H9 (cell line): ENCODE measurements at regions not wholly inside any gene's neighbourhood (a gene's known extent, or its start where the extent isn't known, plus 50 kb on each side); places are given as distances from the start of the nearest gene placed in this dataset.

Source experiments
- DNase-seq: peaks from one replicate; pipeline ENCODE4 v3.0.0-alpha.2; 2017
- H2AFZ ChIP-seq: one replicate; pipeline ENCODE4 v1.6.1; 2013; ENCODE audit warnings: mild to moderate bottlenecking, low read length, control low read depth, moderate library complexity
- H2AK5ac ChIP-seq: 2 replicates; pipeline ENCODE4 v1.6.1; 2013; ENCODE audit warnings: low read length, control low read depth, mixed read lengths; ENCODE audit not compliant: insufficient read length
- H2BK120ac ChIP-seq: one replicate; pipeline ENCODE4 v1.6.1; 2013; ENCODE audit warnings: low read depth, mild to moderate bottlenecking, low read length, control low read depth, inconsistent platforms; ENCODE audit not compliant: poor library complexity, severe bottlenecking
- H2BK12ac ChIP-seq: 2 replicates; pipeline ENCODE4 v1.6.1; 2013; ENCODE audit warnings: low read length, control low read depth, mixed read lengths, low read depth; ENCODE audit not compliant: insufficient read length
- H2BK15ac ChIP-seq: 2 replicates; pipeline ENCODE4 v1.6.1; 2013; ENCODE audit warnings: low read depth, low read length, control low read depth
- H2BK20ac ChIP-seq: one replicate; pipeline ENCODE4 v1.6.1; 2013; ENCODE audit warnings: low read depth, mild to moderate bottlenecking, low read length, control low read depth, inconsistent platforms; ENCODE audit not compliant: poor library complexity, severe bottlenecking
- H2BK5ac ChIP-seq: 2 replicates; pipeline ENCODE4 v1.6.1; 2013; ENCODE audit warnings: low read length, control low read depth, mixed read lengths; ENCODE audit not compliant: insufficient read length
- H3K14ac ChIP-seq: 2 replicates; pipeline ENCODE4 v1.6.1; 2013; ENCODE audit warnings: low read length, control low read depth; ENCODE audit not compliant: insufficient read depth
- H3K18ac ChIP-seq: 2 replicates; pipeline ENCODE4 v1.6.1; 2013; ENCODE audit warnings: low read depth, mild to moderate bottlenecking, mixed read lengths, low read length, control low read depth; ENCODE audit not compliant: insufficient read length
- H3K23ac ChIP-seq: 2 replicates; pipeline ENCODE4 v1.6.1; 2013; ENCODE audit warnings: low read length, control low read depth, mixed read lengths, low read depth; ENCODE audit not compliant: insufficient read length
- H3K23me2 ChIP-seq: 2 replicates; pipeline ENCODE4 v1.6.1; 2013; ENCODE audit warnings: low read depth, mild to moderate bottlenecking, mixed read lengths, low read length, control low read depth; ENCODE audit not compliant: insufficient read length, poor library complexity, severe bottlenecking
- H3K27ac ChIP-seq: 2 replicates; pipeline ENCODE4 v1.5.1; 2013; ENCODE audit warnings: low read length, control low read depth, mixed read lengths, low read depth; ENCODE audit not compliant: insufficient read length
- H3K27me3 ChIP-seq: 2 replicates; pipeline ENCODE4 v1.6.1; 2013; ENCODE audit warnings: low read length, control low read depth, inconsistent platforms; ENCODE audit not compliant: insufficient read depth
- H3K4ac ChIP-seq: 2 replicates; pipeline ENCODE4 v1.6.1; 2013; ENCODE audit warnings: low read depth, mild to moderate bottlenecking, control low read depth, inconsistent platforms, low read length, moderate library complexity
- H3K4me1 ChIP-seq: 2 replicates; pipeline ENCODE4 v1.6.1; 2013; ENCODE audit warnings: low read length, control low read depth, inconsistent platforms; ENCODE audit not compliant: insufficient read depth
- H3K4me2 ChIP-seq: 2 replicates; pipeline ENCODE4 v1.6.1; 2013; ENCODE audit warnings: low read length, control low read depth, mixed read lengths; ENCODE audit not compliant: insufficient read length, insufficient read depth
- H3K56ac ChIP-seq: 2 replicates; pipeline ENCODE4 v1.6.1; 2013; ENCODE audit warnings: low read depth, mild to moderate bottlenecking, mixed read lengths, low read length, control low read depth; ENCODE audit not compliant: insufficient read length
- H3K79me1 ChIP-seq: 2 replicates; pipeline ENCODE4 v1.6.1; 2013; ENCODE audit warnings: low read depth, mild to moderate bottlenecking, moderate library complexity, low read length, control low read depth, inconsistent platforms; ENCODE audit not compliant: insufficient read depth, poor library complexity, severe bottlenecking
- H3K79me2 ChIP-seq: 2 replicates; pipeline ENCODE4 v1.6.1; 2013; ENCODE audit warnings: low read length, control low read depth, inconsistent platforms; ENCODE audit not compliant: insufficient read depth
- H3K9ac ChIP-seq: 2 replicates; pipeline ENCODE4 v1.6.1; 2013; ENCODE audit warnings: low read length, control low read depth, mixed read lengths; ENCODE audit not compliant: insufficient read length; ENCODE audit errors: extremely low read depth
- H3K9me3 ChIP-seq: one replicate; pipeline ENCODE4 v1.6.1; 2013; ENCODE audit warnings: low read depth, low read length, inconsistent platforms; ENCODE audit not compliant: control insufficient read depth
- H3T11ph ChIP-seq: one replicate; pipeline ENCODE4 v1.6.1; 2013; ENCODE audit warnings: mild to moderate bottlenecking, low read length, control low read depth, inconsistent platforms
- H4K20me1 ChIP-seq: one replicate; pipeline ENCODE4 v1.6.1; 2013; ENCODE audit not compliant: control insufficient read depth, insufficient read length, insufficient read depth
- H4K5ac ChIP-seq: 2 replicates; pipeline ENCODE4 v1.6.1; 2013; ENCODE audit warnings: low read depth, mild to moderate bottlenecking, mixed read lengths, low read length, control low read depth; ENCODE audit not compliant: insufficient read length
- H4K8ac ChIP-seq: replicated peaks from 2 replicates; pipeline ENCODE4 v1.6.1; 2013; ENCODE audit warnings: low read length, control low read depth, mixed read lengths, low read depth; ENCODE audit not compliant: insufficient read length
- H4K91ac ChIP-seq: 2 replicates; pipeline ENCODE4 v1.6.1; 2013; ENCODE audit warnings: low read depth, mild to moderate bottlenecking, moderate library complexity, mixed read lengths, low read length, control low read depth; ENCODE audit not compliant: insufficient read length
- H3K27ac Mint-ChIP-seq, 3 experiments: 2 replicates in 2 of 3; 3 replicates in 1 of 3; pipeline ENCODE4 v1.8.0; 2020 to 2021; ENCODE audit warnings: mixed read lengths in 3 of 3, mild to moderate bottlenecking in 1 of 3, moderate library complexity in 1 of 3
- H3K27me3 Mint-ChIP-seq: 2 replicates; pipeline ENCODE4 v1.8.0; 2021; ENCODE audit warnings: low read depth, mild to moderate bottlenecking, moderate library complexity, mixed read lengths
- H3K36me3 Mint-ChIP-seq, 3 experiments: 2 replicates in 2 of 3; 3 replicates in 1 of 3; pipeline ENCODE4 v1.8.0; 2020 to 2021; ENCODE audit warnings: low read depth in 3 of 3, mixed read lengths in 3 of 3; ENCODE audit not compliant: insufficient read depth in 1 of 3
- H3K4me1 Mint-ChIP-seq, 2 experiments: 2 replicates each; pipeline ENCODE4 v1.8.0; 2020; ENCODE audit warnings: mixed read lengths in 2 of 2
- H3K4me3 Mint-ChIP-seq, 2 experiments: 2 replicates in 1 of 2; 3 replicates in 1 of 2; pipeline ENCODE4 v1.8.0; 2020 to 2021; ENCODE audit warnings: mild to moderate bottlenecking in 2 of 2, mixed read lengths in 2 of 2, moderate library complexity in 1 of 2
- H3K9me3 Mint-ChIP-seq, 2 experiments: 2 replicates in 1 of 2; 3 replicates in 1 of 2; pipeline ENCODE4 v1.8.0; 2020; ENCODE audit warnings: mild to moderate bottlenecking in 2 of 2, mixed read lengths in 2 of 2, moderate library complexity in 1 of 2
- CTCF ChIP-seq: fragments of 200-600 bp; sonication (generic); conservative IDR thresholded peaks from 3 replicates; pipeline ENCODE4 v1.8.0; 2021; ENCODE audit warnings: antibody characterized with exemption, mild to moderate bottlenecking
- WGBS: extraction: QIAGEN DNeasy Blood & Tissue Kit; methylation state at CpG from one replicate; pipeline ENCODE4 v1.1.7; 2013; ENCODE audit warnings: missing lambda C conversion rate, low lambda C conversion rate, mixed read lengths; ENCODE audit not compliant: insufficient read length; ENCODE audit errors: extremely low coverage; 5-methylcytosine and 5-hydroxymethylcytosine counted together

GRCh38 chr5:58054018-58054417 is 405.9 kb downstream of the PLK2 start:
- H3K4me1 ChIP-seq = no peaks in the 10 kb centered on the region
- H4K20me1 ChIP-seq = no peaks in the 10 kb centered on the region
- WGBS = no CpG with 5 or more reads among the region's 1 CpG
- H2BK15ac ChIP-seq = no peak overlapping the region
- TF ChIP-seq CTCF = no peak
- H3K79me2 ChIP-seq = no peaks in the 10 kb centered on the region
- no peak overlapping the region for H3K18ac ChIP-seq
- no peak overlapping the region for H2BK5ac ChIP-seq
- no peak for DNase-seq
- no peak overlapping the region for H3K14ac ChIP-seq
- no peak overlapping the region for H2AFZ ChIP-seq
- H3K23ac ChIP-seq = no peak overlapping the region
- Mint-ChIP-seq H3K36me3 (no peaks in the 10 kb centered on the region), H3K27me3 (no peaks in the 10 kb centered on the region), H3K9me3 (peaks cover 3 to 6% of the 10 kb centered on the region in 2 experiments; a peak in 3 of 5 replicates), H3K27ac (no peak overlapping the region), H3K4me1 (no peaks in the 10 kb centered on the region), H3K4me3 (no peak overlapping the region)
- H3K27me3 ChIP-seq = no peaks in the 10 kb centered on the region
- no peak overlapping the region for H2AK5ac ChIP-seq
- H3K23me2 ChIP-seq = no peaks in the 10 kb centered on the region
- no peak overlapping the region for H4K91ac ChIP-seq
- no peaks in the 10 kb centered on the region for H3K9me3 ChIP-seq
- no peak overlapping the region for H2BK20ac ChIP-seq
- H2BK12ac ChIP-seq = no peak overlapping the region
- no peak overlapping the region for H4K8ac ChIP-seq
- H3T11ph ChIP-seq = no peak overlapping the region
- no peak overlapping the region for H3K4me2 ChIP-seq
- no peaks in the 10 kb centered on the region for H3K79me1 ChIP-seq
- H4K5ac ChIP-seq = no peak overlapping the region
- no peak overlapping the region for H3K56ac ChIP-seq
- H3K4ac ChIP-seq = no peak overlapping the region
- no peak overlapping the region for H3K9ac ChIP-seq
- H2BK120ac ChIP-seq = no peak overlapping the region
- no peak overlapping the region for H3K27ac ChIP-seq
